GM18909 (cell line): ENCODE measurements at regions not wholly inside any gene's neighbourhood (a gene's known extent, or its start where the extent isn't known, plus 50 kb on each side); places are given as distances from the start of the nearest gene placed in this dataset.

Experiments used
- ATAC-seq: cut with Tn5 transposase; IDR thresholded peaks from one replicate; pipeline ENCODE4 v1.9.1; 2021; ENCODE audit warnings: mild to moderate bottlenecking; ENCODE audit not compliant: unreplicated experiment, poor library complexity

DNA sequence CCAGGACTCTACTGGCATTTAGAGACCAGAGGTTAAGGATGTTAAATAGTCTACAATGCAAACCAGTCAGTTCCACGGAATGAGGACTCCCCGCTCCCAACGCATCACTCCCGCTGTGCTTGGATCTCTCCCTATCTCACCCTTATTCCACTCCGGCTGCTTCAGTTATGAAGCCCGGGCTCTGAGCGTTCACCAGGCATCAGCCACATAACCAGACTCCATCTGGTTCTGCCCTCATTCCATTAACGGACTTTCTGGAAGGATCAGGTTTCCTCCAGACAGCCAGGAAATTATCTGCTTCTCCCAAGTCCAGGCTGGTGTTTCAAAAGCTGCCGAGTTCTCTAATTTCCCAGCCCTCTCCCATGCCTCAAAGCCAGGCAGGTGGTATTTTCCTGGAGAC, 499.3 kb downstream of the GLRX3 start:
- ATAC-seq = no peak

DNA sequence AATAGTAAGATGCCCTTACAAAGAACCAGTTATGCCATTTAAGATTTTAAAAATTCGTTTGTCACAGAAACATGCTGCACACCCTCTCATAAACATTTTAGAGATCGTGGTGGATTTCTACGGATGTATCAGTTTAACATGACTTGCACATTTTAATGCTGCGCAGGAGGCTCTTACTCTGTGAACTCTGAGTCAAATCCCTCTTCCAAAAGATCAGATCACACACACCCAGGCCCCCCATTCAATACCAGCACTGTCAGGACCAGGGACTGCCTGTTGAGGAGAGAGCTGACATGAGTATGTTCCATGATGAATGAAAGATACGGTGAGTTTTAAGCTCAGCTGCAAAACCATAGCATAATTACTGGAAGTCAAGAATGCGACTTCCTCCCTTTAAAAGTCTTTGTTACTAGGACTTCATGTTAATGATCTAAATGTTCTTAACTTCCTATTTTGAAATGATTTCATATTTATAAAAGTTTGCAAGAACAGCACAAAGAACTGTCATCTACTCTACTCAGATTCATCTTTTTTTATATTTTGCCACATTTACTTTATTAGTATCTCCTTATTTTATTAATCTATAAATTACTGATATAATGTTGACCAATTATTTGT, 500.2 kb downstream of the GLRX3 start:
- ATAC-seq = no peak

GRCh38 chr10:130637089-130637676, 501.0 kb downstream of the GLRX3 start:
- ATAC-seq = no peak

GRCh38 chr10:130638991-130639390, 502.8 kb downstream of the GLRX3 start:
- no peak for ATAC-seq

DNA sequence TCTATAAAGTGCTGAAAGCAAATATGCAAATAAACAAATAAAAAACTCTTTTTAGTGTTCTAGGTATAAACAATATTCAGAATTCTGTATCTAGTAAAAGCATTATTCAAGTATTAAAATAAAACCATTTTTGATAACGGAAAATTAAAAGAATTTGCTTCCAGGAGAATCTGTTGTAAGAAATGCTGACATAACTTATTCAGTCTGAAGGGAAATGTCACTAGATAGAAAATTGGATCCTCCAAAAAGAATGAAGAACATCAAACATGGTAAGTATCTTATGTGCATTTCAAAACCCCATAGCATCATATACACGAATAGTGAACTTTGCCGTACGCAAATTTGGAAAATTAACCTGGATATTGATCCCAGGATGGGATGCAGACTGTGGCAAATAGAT, 506.7 kb downstream of the GLRX3 start:
- no peak for ATAC-seq

GRCh38 chr10:130647341-130647740, 511.1 kb downstream of the GLRX3 start:
- ATAC-seq = no peak

DNA sequence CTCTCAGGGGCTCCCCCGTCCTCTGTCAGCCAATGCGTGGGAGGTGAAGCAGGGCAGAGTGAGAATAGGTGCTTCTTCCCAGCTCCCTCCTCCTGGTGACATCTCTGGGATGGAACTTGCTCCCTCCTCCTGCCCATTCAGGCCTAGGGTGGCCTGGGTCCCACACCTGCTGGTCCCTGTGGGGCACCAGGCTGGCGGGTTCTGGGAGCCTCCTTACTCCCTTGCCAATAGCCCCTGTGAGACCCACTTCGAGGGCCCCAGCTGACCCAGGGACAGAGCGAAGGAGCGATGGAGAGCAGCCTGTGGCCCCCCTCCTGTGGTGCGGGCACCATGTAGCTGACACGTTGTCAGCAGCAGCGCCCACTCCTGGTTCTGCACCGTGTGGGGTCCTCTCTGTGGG, 512.6 kb downstream of the GLRX3 start:
- no peak for ATAC-seq

GRCh38 chr10:130652544-130652943, 516.4 kb downstream of the GLRX3 start:
- ATAC-seq = no peak

DNA sequence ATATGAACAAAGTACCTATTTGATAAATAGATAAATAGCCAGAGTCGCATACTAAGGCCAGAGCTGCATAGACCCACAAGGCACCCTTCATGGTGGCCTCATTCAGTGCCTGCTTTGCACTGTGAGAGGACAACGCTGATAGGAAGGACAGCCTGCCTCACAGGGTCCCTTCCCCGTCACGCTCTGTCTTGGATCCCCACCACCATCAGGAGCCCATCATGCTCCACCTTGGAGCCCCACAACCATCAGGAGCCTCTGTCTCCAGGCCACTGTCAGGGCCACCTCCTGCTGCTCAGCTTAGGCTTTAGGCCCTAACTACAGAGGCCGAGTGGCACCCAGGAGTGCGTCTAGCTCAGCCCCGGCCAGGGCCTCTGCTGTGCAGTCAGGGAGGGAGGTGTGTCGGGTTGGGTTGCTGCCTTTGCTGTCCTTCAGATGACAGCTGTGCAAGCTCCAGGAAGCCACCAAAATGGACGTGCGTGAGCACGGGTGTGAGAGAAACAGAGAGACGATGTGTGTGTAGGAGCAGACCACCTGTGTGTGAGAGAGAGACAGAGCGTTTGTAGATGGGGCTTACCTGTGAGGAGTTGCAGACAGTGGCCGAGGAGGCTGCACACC, 516.9 kb downstream of the GLRX3 start:
- ATAC-seq = no peak

- ATAC-seq = no peak
These were observed 518.5 kb downstream of the GLRX3 start for GRCh38 chr10:130654726-130655125.

GRCh38 chr10:130655313-130656186, 519.4 kb downstream of the GLRX3 start:
- no peak for ATAC-seq

DNA sequence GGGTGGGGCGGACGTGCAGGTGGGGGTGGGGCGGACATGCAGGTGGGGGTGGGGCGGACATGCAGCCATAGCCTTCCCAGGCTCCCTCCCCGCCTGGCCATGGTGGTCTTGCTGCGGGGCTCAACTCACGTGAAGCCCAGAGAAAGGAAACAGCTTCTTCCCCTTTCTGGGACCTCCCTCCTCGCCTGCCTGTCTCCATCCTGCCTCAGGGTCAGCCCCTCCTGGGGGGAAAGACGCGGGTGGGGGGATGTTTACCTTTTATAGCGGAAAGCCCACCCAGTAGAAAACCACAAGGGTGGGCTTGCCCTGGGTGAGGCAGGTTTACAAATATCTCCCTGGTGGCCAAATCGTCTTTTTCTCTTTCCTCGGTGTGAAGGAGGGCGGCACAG, 520.0 kb downstream of the GLRX3 start:
- ATAC-seq = no peak

DNA sequence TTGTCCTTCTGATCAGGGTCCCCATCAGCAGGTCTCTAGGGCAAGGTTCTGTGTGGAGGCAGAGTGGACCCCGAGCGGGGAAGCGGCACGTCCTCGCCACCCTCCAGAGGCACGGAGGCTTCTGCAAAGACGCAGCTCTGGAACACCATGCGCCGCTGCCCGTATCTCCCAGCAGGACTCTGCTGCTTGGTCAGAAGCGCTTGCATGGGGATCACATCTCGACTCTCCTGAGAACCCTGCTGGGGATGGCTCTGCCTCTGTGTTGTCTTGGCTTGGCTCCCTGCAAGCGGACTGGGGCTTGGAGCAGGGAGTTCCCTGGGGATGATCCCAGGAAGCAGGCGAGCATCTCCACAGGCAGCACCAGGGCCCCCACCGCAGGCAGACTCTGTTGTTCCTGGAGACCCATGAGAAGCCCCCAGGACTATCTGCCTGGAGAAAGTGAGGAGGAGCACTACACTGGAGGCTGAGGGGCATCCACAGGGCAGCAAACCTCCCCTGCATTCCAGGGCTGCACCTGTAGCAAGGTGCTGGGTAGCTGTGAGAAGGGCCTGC, 520.5 kb downstream of the GLRX3 start:
- no peak for ATAC-seq

GRCh38 chr10:130658687-130659290, 522.6 kb downstream of the GLRX3 start:
- no peak for ATAC-seq

DNA sequence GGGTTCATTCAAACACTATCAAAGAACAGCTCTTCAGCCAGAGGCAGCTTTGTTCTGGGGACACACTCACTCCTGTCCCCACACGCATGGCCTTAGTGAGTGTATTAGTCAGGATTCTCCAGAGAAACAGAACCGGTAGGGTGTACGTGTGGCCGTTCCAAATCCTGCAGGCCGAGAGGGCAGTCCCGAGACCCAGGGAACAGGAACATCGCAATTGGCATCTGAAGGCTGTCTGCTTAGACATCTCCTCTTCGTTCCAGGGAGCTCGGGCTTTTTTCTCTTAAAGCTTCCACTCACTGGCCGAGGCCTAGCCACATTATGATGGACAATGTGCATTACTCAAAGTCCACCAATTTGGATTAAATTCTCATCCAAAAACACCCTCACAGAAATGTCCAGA, 523.3 kb downstream of the GLRX3 start:
- no peak for ATAC-seq

DNA sequence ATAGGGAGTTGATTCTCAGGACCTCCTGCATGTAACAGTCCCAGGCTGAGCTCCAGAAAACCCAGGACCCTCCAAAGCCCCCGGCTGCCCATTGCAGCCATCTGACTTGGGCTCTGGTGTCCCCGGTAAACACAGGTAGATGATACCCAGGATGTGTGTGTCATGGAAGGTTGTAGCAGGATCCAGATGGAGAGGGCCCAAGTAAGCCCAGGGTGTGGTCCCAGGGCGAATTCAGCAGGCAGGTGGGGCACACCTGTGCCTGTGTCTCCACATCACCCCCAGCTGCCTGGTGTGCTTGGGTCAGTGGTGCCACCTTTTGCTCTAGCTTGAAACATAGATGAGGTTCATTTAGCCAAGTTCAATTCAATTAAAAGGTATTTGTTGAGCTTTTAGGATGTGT, 524.1 kb downstream of the GLRX3 start:
- no peak for ATAC-seq

DNA sequence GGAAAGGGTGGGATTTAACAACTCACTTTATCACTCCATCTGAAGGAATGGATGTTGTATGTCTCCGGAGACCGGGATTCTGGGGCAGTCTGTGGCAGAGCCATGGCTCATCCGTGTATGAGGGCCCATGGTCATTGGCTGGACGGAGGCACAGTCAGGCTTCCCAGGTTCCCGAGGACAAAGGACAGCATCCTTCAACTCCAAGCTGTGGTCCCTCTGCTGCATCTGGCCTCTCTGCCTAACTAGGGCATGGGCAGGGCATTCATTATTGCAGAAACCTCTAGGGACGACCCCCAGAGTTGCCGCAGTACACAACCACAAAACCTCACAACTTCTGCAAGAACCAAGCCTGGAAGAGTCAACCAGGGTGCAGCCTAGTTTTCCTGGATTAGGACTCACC, 525.2 kb downstream of the GLRX3 start:
- ATAC-seq = no peak

DNA sequence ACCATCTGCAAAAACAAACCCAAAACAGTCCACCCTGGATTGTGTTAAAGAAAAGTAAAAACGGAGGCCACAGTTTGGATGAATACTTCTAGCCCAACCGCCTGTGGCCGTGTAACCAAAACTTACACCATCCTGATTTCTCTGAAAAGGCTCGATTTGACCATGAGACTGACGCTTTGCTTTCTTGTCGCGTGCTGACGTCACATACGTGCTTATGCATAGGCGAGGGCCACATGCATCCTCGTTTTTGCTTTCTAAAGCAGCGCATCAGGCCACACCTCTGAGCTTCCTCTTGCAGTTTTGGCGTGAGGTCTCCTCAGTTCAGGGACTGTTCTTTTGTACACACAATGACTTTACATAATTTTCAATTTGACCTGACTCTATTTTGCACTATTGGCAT, 526.6 kb downstream of the GLRX3 start:
- no peak for ATAC-seq

DNA sequence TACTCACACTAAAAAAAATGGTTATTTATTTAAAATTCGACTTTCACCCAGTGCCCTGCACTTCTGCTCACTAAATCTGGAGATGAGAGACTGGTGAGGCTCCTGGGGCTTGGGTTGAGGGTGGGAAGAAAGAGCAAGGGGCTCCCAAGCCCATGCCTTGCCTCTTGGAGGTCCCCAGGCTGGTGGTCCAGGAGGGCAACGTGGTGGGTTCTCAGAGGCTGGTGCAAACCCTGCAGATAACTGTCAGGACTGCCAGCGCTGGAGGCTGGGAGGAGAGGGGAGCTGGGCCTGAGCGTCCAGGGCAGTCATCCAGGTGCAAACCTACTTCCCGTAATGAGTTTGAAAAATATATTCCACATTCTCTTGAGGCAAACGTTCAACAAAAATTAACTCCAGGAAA, 528.3 kb downstream of the GLRX3 start:
- no peak for ATAC-seq

GRCh38 chr10:130666215-130666614, 530.0 kb downstream of the GLRX3 start:
- ATAC-seq = no peak
